AG08395 (cell line): ENCODE measurements at regions not wholly inside any gene's neighbourhood (a gene's known extent, or its start where the extent isn't known, plus 50 kb on each side); places are given as distances from the start of the nearest gene placed in this dataset.
"Not testable (repeated sequence)": the region's sequence is repeated elsewhere in the genome, so short reads cannot be mapped to it uniquely, and the experiment has no call there.

ENCODE experiments used
- DNase-seq: peaks from one replicate; pipeline ENCODE4 v3.0.0; 2012; ENCODE audit warnings: mixed read lengths, low spot score

- no peak for DNase-seq
Measured at GRCh38 chrX:10676235-10676957, 56.0 kb upstream of the MID1 start.

GRCh38 chrX:10677490-10677889 is 57.1 kb upstream of the MID1 start:
- peak; percentile 11 for DNase-seq

- DNase-seq: no peak
Measured at GRCh38 chrX:10679387-10679786, 59.0 kb upstream of the MID1 start.

GRCh38 chrX:10681167-10681566 is 60.8 kb upstream of the MID1 start:
- no peak for DNase-seq

- peak; percentile 5 for DNase-seq
Measured at GRCh38 chrX:10683631-10684030, 63.2 kb upstream of the MID1 start.

- DNase-seq: peak; percentile 3
Measured at GRCh38 chrX:10685923-10686595, 65.7 kb upstream of the MID1 start.

- DNase-seq: not testable (repeated sequence)
Measured at GRCh38 chrX:10691751-10692150, 71.4 kb upstream of the MID1 start.

- DNase-seq: no peak
Measured at GRCh38 chrX:10697616-10698317, 77.4 kb upstream of the MID1 start.

GRCh38 chrX:10698318-10698640 is 77.9 kb upstream of the MID1 start:
- no peak for DNase-seq

GRCh38 chrX:10702031-10702430 is 81.6 kb upstream of the MID1 start:
- DNase-seq: no peak

- DNase-seq: not testable (repeated sequence)
Measured at GRCh38 chrX:10706342-10706741, 86.0 kb upstream of the MID1 start.

GRCh38 chrX:10707773-10708172 is 87.4 kb upstream of the MID1 start:
- no peak for DNase-seq

GRCh38 chrX:10709276-10709675 is 88.9 kb upstream of the MID1 start:
- DNase-seq: no peak

- DNase-seq: no peak
Measured at GRCh38 chrX:10714531-10714930, 94.1 kb upstream of the MID1 start.

GRCh38 chrX:10722851-10723250 is 102.5 kb upstream of the MID1 start:
- DNase-seq: peak; percentile 59

- no peak for DNase-seq
Measured at GRCh38 chrX:10725071-10725470, 104.7 kb upstream of the MID1 start.

GRCh38 chrX:10726647-10727046 is 106.3 kb upstream of the MID1 start:
- DNase-seq: peak; percentile 70

GRCh38 chrX:10728806-10729389 is 108.5 kb upstream of the MID1 start:
- no peak for DNase-seq

GRCh38 chrX:10739426-10739825 is 119.0 kb upstream of the MID1 start:
- no peak for DNase-seq

GRCh38 chrX:10741003-10741402 is 120.6 kb upstream of the MID1 start:
- no peak for DNase-seq

- no peak for DNase-seq
Measured at GRCh38 chrX:10741550-10741949, 121.2 kb upstream of the MID1 start.

- DNase-seq: no peak
Measured at GRCh38 chrX:10743476-10743875, 123.1 kb upstream of the MID1 start.

- no peak for DNase-seq
Measured at GRCh38 chrX:10744007-10744406, 123.6 kb upstream of the MID1 start.
